Keratinocyte (primary cell): ENCODE measurements at regions not wholly inside any gene's neighbourhood (a gene's known extent, or its start where the extent isn't known, plus 50 kb on each side); places are given as distances from the start of the nearest gene placed in this dataset.

ENCODE experiments used
- DNase-seq: peaks from one replicate; pipeline ENCODE4 v3.0.0-alpha.2; 2011; ENCODE audit warnings: low read depth, missing footprints, low spot score
- FAIRE-seq: peaks from 2 replicates; lab custom pipeline; 2011; peaks lifted over from hg19 to GRCh38; lab: Jason Lieb, UNC
- H2AFZ ChIP-seq: 2 replicates; pipeline ENCODE4 v1.6.0; 2012; ENCODE audit warnings: low read length, control low read depth, inconsistent platforms; ENCODE audit not compliant: control insufficient read depth
- H3K27ac ChIP-seq: 2 replicates; pipeline ENCODE4 v1.5.1; 2011; ENCODE audit warnings: low read length; ENCODE audit not compliant: control insufficient read depth, insufficient read depth
- H3K27me3 ChIP-seq: 3 replicates; pipeline ENCODE4 v1.6.0; 2011; ENCODE audit warnings: low read length; ENCODE audit not compliant: control insufficient read depth, insufficient read depth; ENCODE audit errors: extremely low read depth
- H3K36me3 ChIP-seq, 2 experiments: 2 replicates in 1 of 2; 3 replicates in 1 of 2; pipeline ENCODE4 v1.5.1; 2011; ENCODE audit warnings: low read length in 2 of 2, mild to moderate bottlenecking in 1 of 2; ENCODE audit not compliant: control insufficient read depth in 2 of 2, insufficient read depth in 2 of 2; ENCODE audit errors: extremely low read depth in 1 of 2
- H3K4me1 ChIP-seq: 3 replicates; pipeline ENCODE4 v1.5.1; 2011; ENCODE audit warnings: low read length; ENCODE audit not compliant: control insufficient read depth, insufficient read depth; ENCODE audit errors: extremely low read depth
- H3K4me2 ChIP-seq: 3 replicates; pipeline ENCODE4 v1.6.0; 2011; ENCODE audit warnings: low read depth, low read length; ENCODE audit not compliant: control insufficient read depth, insufficient read depth; ENCODE audit errors: extremely low read depth
- H3K4me3 ChIP-seq, 3 experiments: fragments of 200-600 bp in 1 of 3; sonication (generic) in 1 of 3; 2 replicates in 2 of 3; 3 replicates in 1 of 3; pipeline ENCODE4 v1.5.1; 2011 to 2016; ENCODE audit warnings: low read length in 3 of 3, mild to moderate bottlenecking in 3 of 3, control low read depth in 2 of 3, inconsistent platforms in 1 of 3, low read depth in 1 of 3, mixed read lengths in 1 of 3, mixed run types in 1 of 3, moderate library complexity in 1 of 3; ENCODE audit not compliant: control insufficient read depth in 2 of 3, insufficient read depth in 2 of 3; ENCODE audit errors: extremely low read depth in 1 of 3
- H3K79me2 ChIP-seq: 2 replicates; pipeline ENCODE4 v1.6.0; 2012; ENCODE audit warnings: low read length; ENCODE audit not compliant: control insufficient read depth, insufficient read depth
- H3K9ac ChIP-seq: 3 replicates; pipeline ENCODE4 v1.6.0; 2011; ENCODE audit warnings: low read length; ENCODE audit not compliant: control insufficient read depth, insufficient read depth; ENCODE audit errors: extremely low read depth
- H3K9me1 ChIP-seq: 3 replicates; pipeline ENCODE4 v1.6.0; 2011; ENCODE audit warnings: low read length; ENCODE audit not compliant: control insufficient read depth, insufficient read depth; ENCODE audit errors: extremely low read depth
- H3K9me3 ChIP-seq: 2 replicates; pipeline ENCODE4 v1.5.1; 2012; ENCODE audit warnings: low read depth, low read length; ENCODE audit not compliant: control insufficient read depth
- H4K20me1 ChIP-seq: 3 replicates; pipeline ENCODE4 v1.6.0; 2011; ENCODE audit warnings: low read length; ENCODE audit not compliant: control insufficient read depth, insufficient read depth; ENCODE audit errors: extremely low read depth
- EZH2 ChIP-seq: IDR thresholded peaks from one replicate; pipeline ENCODE4 v1.6.1; 2012; ENCODE audit warnings: inconsistent platforms, mild to moderate bottlenecking, low read length, moderate library complexity
- dilution Hi-C: fragments of 300-500 bp; cut with MboI; formaldehyde crosslinking; loops from one replicate; pipeline ENCODE4 v1.7.0; 2020; ENCODE audit warnings: low sequenced_read_pairs; ENCODE audit not compliant: extremely low pct_ligation_motif_present
- TF ChIP-seq, protein P1 (sequence below), 3 experiments: IDR thresholded peaks in 1 of 3; conservative IDR thresholded peaks in 1 of 3; optimal IDR thresholded peaks in 1 of 3; 2 replicates in 2 of 3; 3 replicates in 1 of 3; pipeline versions ENCODE3 to v1.5.1; 2011; ENCODE audit warnings: low read length in 3 of 3, mild to moderate bottlenecking in 3 of 3, moderate library complexity in 2 of 3, control low read depth in 1 of 3, inconsistent platforms in 1 of 3; ENCODE audit not compliant: insufficient read depth in 2 of 3; ENCODE audit errors: extremely low read depth in 1 of 3

DNA sequence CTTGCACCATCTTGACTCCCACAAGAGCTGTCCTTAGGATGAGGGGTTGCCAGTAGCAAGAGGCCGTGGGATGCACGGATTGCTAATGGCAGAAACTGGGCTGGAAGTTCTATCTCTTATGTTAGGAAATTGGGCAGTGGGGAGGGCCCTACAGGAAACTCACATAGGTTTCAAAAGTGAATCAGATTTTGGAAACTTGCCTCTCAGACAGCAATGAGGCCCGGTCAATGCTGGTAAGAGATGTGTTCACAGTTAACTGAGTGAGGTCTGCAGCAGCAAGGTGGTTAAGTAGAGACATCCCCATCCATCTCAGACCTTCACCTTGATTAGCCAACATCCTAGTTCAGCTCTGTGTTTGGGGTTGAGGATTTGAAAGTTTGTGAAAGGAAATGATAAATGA is 164.7 kb downstream of the ABCA8 start:
- Histone ChIP-seq H3K79me2 (no peaks in the 10 kb centered on the region), H3K9ac (no peak overlapping the region), H3K27ac (no peak overlapping the region), H3K9me3 (no peaks in the 10 kb centered on the region), H3K4me2 (no peak overlapping the region), H4K20me1 (no peaks in the 10 kb centered on the region), H3K36me3 (no peaks in the 10 kb centered on the region), H3K4me3 (no peak overlapping the region), H3K4me1 (no peaks in the 10 kb centered on the region), H3K9me1 (no peaks in the 10 kb centered on the region), H2AFZ (no peak overlapping the region), H3K27me3 (peaks cover 5% of the 10 kb centered on the region)
- DNase-seq (no peak), FAIRE-seq (no peak)
- dilution Hi-C loops, result no loop called here
- TF ChIP-seq, protein P1, sequence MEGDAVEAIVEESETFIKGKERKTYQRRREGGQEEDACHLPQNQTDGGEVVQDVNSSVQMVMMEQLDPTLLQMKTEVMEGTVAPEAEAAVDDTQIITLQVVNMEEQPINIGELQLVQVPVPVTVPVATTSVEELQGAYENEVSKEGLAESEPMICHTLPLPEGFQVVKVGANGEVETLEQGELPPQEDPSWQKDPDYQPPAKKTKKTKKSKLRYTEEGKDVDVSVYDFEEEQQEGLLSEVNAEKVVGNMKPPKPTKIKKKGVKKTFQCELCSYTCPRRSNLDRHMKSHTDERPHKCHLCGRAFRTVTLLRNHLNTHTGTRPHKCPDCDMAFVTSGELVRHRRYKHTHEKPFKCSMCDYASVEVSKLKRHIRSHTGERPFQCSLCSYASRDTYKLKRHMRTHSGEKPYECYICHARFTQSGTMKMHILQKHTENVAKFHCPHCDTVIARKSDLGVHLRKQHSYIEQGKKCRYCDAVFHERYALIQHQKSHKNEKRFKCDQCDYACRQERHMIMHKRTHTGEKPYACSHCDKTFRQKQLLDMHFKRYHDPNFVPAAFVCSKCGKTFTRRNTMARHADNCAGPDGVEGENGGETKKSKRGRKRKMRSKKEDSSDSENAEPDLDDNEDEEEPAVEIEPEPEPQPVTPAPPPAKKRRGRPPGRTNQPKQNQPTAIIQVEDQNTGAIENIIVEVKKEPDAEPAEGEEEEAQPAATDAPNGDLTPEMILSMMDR (optimal IDR thresholded peaks at IDR 0.05 in 1 of 3, IDR thresholded peaks at IDR 0.05 in 1 of 3, conservative IDR thresholded peaks at IDR 0.05 in 1 of 3; ENCODE audit: extremely low read depth in 1 of 3, insufficient read depth in 2 of 3, low read length in 3 of 3), result no peak
- no peak for TF ChIP-seq EZH2

DNA sequence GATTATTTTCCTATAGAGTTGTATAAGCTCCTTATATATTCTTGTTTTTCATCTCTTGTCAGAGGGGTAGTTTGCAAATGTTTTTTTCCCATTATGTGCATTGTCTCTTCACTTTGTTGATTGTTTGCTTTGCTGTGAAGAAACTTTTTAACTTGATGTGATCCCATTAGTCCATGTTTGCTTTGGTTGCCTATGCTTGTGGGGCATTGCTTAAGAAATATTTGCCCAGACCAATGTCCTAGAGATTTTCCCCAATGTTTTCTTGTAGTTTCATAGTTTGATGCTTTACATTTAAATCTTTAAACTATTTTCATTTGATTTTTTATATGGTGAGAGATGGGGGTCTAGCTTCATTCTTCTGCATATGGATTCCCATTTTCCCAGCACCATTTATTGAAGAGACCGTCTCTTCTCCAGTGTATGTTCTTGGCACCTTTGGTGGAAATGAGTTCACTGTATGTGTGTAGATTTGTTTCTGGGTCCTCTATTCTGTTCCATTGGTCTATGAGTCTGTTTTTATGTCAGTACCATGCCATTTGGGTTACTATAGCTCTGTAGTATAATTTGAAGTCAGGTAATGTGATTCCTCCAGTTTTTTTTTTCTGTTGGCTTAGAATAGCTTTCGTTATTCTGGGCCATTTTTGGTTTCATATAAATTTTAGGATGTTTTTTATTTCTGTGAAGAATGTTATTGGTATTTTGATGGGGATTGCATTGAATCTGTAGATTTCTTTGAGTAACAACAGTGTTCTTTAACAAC is 165.8 kb downstream of the ABCA8 start:
- DNase-seq (no peak), FAIRE-seq (no peak)
- TF ChIP-seq EZH2, result no peak
- TF ChIP-seq, protein P1 (optimal IDR thresholded peaks at IDR 0.05 in 1 of 3, IDR thresholded peaks at IDR 0.05 in 1 of 3, conservative IDR thresholded peaks at IDR 0.05 in 1 of 3; ENCODE audit: extremely low read depth in 1 of 3, insufficient read depth in 2 of 3, low read length in 3 of 3), result no peak
- Histone ChIP-seq H2AFZ (no peak overlapping the region), H4K20me1 (no peaks in the 10 kb centered on the region), H3K79me2 (no peaks in the 10 kb centered on the region), H3K27ac (no peak overlapping the region), H3K9me3 (no peaks in the 10 kb centered on the region), H3K9me1 (no peaks in the 10 kb centered on the region), H3K4me2 (no peak overlapping the region), H3K9ac (no peak overlapping the region), H3K4me3 (no peak overlapping the region), H3K27me3 (peaks cover 5% of the 10 kb centered on the region), H3K36me3 (no peaks in the 10 kb centered on the region), H3K4me1 (no peaks in the 10 kb centered on the region)
- dilution Hi-C loops, result no loop called here
